ENCODE measurements at regions not wholly inside any gene's neighbourhood (a gene's known extent, or its start where the extent isn't known, plus 50 kb on each side); places are given as distances from the start of the nearest gene placed in this dataset.
"Not testable (repeated sequence)": the region's sequence is repeated elsewhere in the genome, so short reads cannot be mapped to it uniquely, and the experiment has no call there.

GRCh38 chrY:11461406-11461805, 1239.6 kb upstream of the USP9Y start:
- H3K4me2 ChIP-seq (ENCODE audit: low read length); H3K79me2 ChIP-seq (ENCODE audit: low read length); H3K27me3 ChIP-seq (ENCODE audit: low read depth, low read length); H3K27ac ChIP-seq (ENCODE audit: low read length); H3K9me3 ChIP-seq (ENCODE audit: insufficient read depth, low read length); H3K36me3 ChIP-seq (replicated peaks; ENCODE audit: low read depth, low read length); H3K4me1 ChIP-seq (ENCODE audit: low read length); H3K9ac ChIP-seq (ENCODE audit: low read length); H4K20me1 ChIP-seq (ENCODE audit: insufficient read depth, low read length); H3K4me3 ChIP-seq (ENCODE audit: low read length); H2AFZ ChIP-seq (ENCODE audit: low read depth, low read length): not testable (repeated sequence)
- TF ChIP-seq CTCF (IDR thresholded peaks at IDR 0.05; ENCODE audit: low read depth, low read length), result peak; percentile 32

GRCh38 chrY:11466778-11467177, 1234.3 kb upstream of the USP9Y start:
- not testable (repeated sequence) for H3K4me2 ChIP-seq (ENCODE audit: low read length); H2AFZ ChIP-seq (ENCODE audit: low read depth, low read length); H3K79me2 ChIP-seq (ENCODE audit: low read length); H3K4me3 ChIP-seq (ENCODE audit: low read length); H4K20me1 ChIP-seq (ENCODE audit: insufficient read depth, low read length); H3K27ac ChIP-seq (ENCODE audit: low read length); H3K27me3 ChIP-seq (ENCODE audit: low read depth, low read length); H3K9ac ChIP-seq (ENCODE audit: low read length); H3K9me3 ChIP-seq (ENCODE audit: insufficient read depth, low read length); H3K36me3 ChIP-seq (replicated peaks; ENCODE audit: low read depth, low read length); H3K4me1 ChIP-seq (ENCODE audit: low read length)

Measured in OCI-LY3 (cell line).